Body of pancreas (tissue), 4 donors: ENCODE measurements at regions not wholly inside any gene's neighbourhood (a gene's known extent, or its start where the extent isn't known, plus 50 kb on each side); places are given as distances from the start of the nearest gene placed in this dataset.

ENCODE experiments used
- CTCF ChIP-seq, 7 experiments: fragments of 450-650 bp in 4 of 7; fragments of 200-600 bp in 3 of 7; sonication (generic) in 3 of 7; IDR thresholded peaks; one replicate each; pipeline ENCODE4 v1.5.1; 2016 to 2019; ENCODE audit warnings: antibody characterized with exemption in 7 of 7
- POLR2A ChIP-seq, 3 donors: fragments of 450-650 bp; IDR thresholded peaks; one replicate each; pipeline ENCODE4 v1.6.1; 2016; ENCODE audit warnings: antibody characterized with exemption in 3 of 3, mild to moderate bottlenecking in 2 of 3

GRCh38 chr11:122036018-122036417, 80.0 kb downstream of the BLID start:
- no peak for TF ChIP-seq POLR2A (IDR thresholded peaks at IDR 0.05)
- no peak for TF ChIP-seq CTCF (IDR thresholded peaks at IDR 0.05)
